IgD-negative memory B cell (primary cell): ENCODE measurements at regions not wholly inside any gene's neighbourhood (a gene's known extent, or its start where the extent isn't known, plus 50 kb on each side); places are given as distances from the start of the nearest gene placed in this dataset.
"Not testable (repeated sequence)": the region's sequence is repeated elsewhere in the genome, so short reads cannot be mapped to it uniquely, and the experiment has no call there.

Source experiments
- H3K27ac Mint-ChIP-seq, 3 donors: one replicate each; pipeline ENCODE4 v1.8.0; 2020 to 2022; ENCODE audit warnings: mild to moderate bottlenecking in 3 of 3, mixed read lengths in 3 of 3, moderate library complexity in 1 of 3
- H3K27me3 Mint-ChIP-seq: one replicate; pipeline ENCODE4 v1.8.0; 2021; ENCODE audit warnings: mixed read lengths
- H3K36me3 Mint-ChIP-seq: one replicate; pipeline ENCODE4 v1.8.0; 2020; ENCODE audit warnings: mild to moderate bottlenecking, mixed read lengths
- H3K4me1 Mint-ChIP-seq, 3 donors: one replicate each; pipeline ENCODE4 v1.8.0; 2020 to 2022; ENCODE audit warnings: mixed read lengths in 3 of 3, mild to moderate bottlenecking in 1 of 3
- H3K4me3 Mint-ChIP-seq, 4 donors: one replicate each; pipeline ENCODE4 v1.8.0; 2020 to 2022; ENCODE audit warnings: mild to moderate bottlenecking in 4 of 4, mixed read lengths in 4 of 4, moderate library complexity in 3 of 4
- H3K9me3 Mint-ChIP-seq, 3 donors: one replicate each; pipeline ENCODE4 v1.8.0; 2020 to 2021; ENCODE audit warnings: mixed read lengths in 3 of 3, mild to moderate bottlenecking in 1 of 3

GRCh38 chr3:20984594-20985205, 766.3 kb downstream of the ZNF385D start:
- no peaks in the 10 kb centered on the region for H3K4me1 Mint-ChIP-seq
- peaks cover 2% of the 10 kb centered on the region for H3K36me3 Mint-ChIP-seq
- no peak overlapping the region for H3K27ac Mint-ChIP-seq
- no peaks in the 10 kb centered on the region for H3K27me3 Mint-ChIP-seq
- no peak overlapping the region for H3K4me3 Mint-ChIP-seq
- H3K9me3 Mint-ChIP-seq: peaks cover 0 to 1% (median 1%) of the 10 kb centered on the region in 3 donors

DNA sequence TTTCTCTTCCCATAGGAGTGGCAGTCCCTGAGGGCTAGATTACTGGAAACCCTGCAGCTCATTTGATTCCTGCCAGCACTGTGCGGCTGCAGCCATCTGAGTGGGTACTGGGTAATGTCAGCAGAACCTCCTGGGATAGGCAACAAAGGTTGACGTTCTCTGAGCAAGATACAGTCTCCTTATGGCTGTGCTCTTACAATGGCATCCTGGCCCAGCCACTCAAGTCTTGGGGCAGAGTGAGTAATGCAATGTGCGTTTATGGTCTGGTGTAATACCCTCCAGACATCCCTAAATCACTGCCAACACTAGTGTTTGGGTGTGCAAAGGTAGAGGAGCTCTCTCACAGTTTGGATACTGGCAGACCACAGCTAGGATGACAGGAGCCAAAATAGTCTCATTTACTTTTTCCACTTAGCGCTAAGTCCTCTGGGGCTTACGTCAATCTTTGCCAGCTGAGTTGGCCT, 775.8 kb downstream of the ZNF385D start:
- H3K36me3 Mint-ChIP-seq: peaks cover under 1% of the 10 kb centered on the region
- no peaks in the 10 kb centered on the region for H3K4me1 Mint-ChIP-seq
- no peak overlapping the region for H3K4me3 Mint-ChIP-seq
- no peak overlapping the region for H3K27ac Mint-ChIP-seq
- H3K27me3 Mint-ChIP-seq: no peaks in the 10 kb centered on the region
- peaks cover 0 to 6% (median 4%) of the 10 kb centered on the region in 3 donors for H3K9me3 Mint-ChIP-seq

DNA sequence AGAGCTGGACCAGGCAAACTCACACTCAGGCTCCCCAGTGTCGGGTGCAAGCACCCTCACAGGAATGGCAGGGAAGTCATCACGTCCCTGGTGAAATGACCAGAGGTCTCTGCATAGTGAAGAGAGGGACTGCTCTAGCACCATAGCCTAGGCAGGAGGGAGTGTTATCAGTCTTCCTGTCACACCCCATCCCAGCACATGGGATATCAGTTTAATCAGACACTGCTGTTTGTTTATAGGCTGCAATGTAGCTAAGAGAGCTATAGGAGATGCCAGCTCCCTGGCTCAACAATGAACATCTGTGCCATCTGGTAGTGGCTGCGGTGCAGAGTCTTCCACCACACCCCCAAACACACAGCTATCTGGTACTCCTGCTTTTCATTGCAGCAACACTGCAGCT, 776.6 kb downstream of the ZNF385D start:
- no peaks in the 10 kb centered on the region for H3K36me3 Mint-ChIP-seq
- H3K4me1 Mint-ChIP-seq: no peaks in the 10 kb centered on the region
- H3K4me3 Mint-ChIP-seq: no peak overlapping the region
- no peaks in the 10 kb centered on the region for H3K27me3 Mint-ChIP-seq
- no peak overlapping the region for H3K27ac Mint-ChIP-seq
- peaks cover 0 to 8% (median 6%) of the 10 kb centered on the region in 3 donors for H3K9me3 Mint-ChIP-seq

DNA sequence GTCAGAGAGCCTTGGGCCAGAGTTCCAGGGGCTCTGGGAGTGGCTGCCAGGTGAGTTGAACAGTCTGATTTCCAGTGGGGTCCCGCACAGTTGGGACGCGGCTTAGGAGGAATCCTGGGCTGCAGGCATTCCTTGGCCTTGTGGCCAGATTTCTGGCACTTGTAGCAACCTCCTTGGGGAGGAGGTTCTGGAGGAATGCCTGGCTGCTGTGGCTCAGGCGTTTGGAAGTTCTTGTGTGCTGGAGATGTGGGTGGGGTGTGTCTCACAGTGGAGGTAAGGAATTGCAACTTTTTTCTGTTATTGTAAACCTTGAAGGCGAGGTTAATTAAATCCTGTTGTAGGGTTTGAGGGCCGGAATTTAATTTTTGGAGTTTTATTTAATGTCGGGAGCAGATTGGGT, 780.2 kb downstream of the ZNF385D start:
- not testable (repeated sequence) for H3K27ac Mint-ChIP-seq, H3K9me3 Mint-ChIP-seq, H3K4me1 Mint-ChIP-seq, H3K36me3 Mint-ChIP-seq, H3K27me3 Mint-ChIP-seq, H3K4me3 Mint-ChIP-seq

GRCh38 chr3:20967485-20967884, 781.5 kb upstream of the SGO1 start:
- not testable (repeated sequence) for H3K36me3 Mint-ChIP-seq, H3K27me3 Mint-ChIP-seq, H3K4me3 Mint-ChIP-seq, H3K27ac Mint-ChIP-seq, H3K4me1 Mint-ChIP-seq
- H3K9me3 Mint-ChIP-seq: peaks cover 0 to 13% (median 8%) of the 10 kb centered on the region in 3 donors

DNA sequence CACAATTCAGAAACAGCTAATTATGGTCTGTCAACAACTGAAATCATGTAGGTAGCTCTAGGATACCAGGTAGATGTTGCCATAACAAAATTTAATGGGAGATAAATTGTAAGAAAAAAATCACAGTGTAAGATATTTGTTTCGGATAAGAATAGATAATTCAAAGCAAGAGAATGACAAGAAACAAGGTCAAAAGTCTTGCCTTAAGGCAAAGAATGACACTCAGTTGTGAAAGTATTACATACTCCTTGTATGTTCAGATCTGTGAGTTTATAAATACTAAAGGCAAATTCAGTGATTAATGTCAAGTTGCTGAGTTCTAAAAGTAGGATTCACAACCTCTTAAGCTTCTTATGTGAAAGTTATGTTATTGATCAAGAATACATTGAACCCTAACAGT, 772.2 kb upstream of the SGO1 start:
- Mint-ChIP-seq H3K4me3 (no peak overlapping the region), H3K36me3 (no peaks in the 10 kb centered on the region), H3K27ac (no peak overlapping the region), H3K27me3 (no peaks in the 10 kb centered on the region), H3K4me1 (no peaks in the 10 kb centered on the region), H3K9me3 (peaks cover 0 to 6% (median 4%) of the 10 kb centered on the region in 3 donors)

DNA sequence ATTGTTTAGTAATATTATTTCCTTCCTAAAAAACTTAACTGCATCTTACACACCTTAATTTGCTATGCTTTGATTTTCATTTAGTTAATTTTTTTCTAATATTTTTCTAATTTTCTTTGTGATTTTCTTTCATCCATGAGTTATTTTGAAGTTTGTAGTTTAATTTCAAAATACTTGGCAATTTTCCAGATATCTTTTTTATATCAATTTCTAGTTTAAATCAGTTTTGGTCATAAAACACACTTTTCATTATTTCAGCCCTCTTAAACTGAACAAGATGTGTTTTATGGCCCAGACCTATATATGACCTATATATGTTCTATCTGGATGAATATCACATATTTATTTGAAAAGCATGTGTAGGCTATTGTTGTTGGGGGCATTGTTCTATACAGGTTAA, 759.9 kb upstream of the SGO1 start:
- no peaks in the 10 kb centered on the region for H3K36me3 Mint-ChIP-seq
- H3K4me1 Mint-ChIP-seq: no peaks in the 10 kb centered on the region
- H3K27me3 Mint-ChIP-seq: no peaks in the 10 kb centered on the region
- H3K4me3 Mint-ChIP-seq: no peak overlapping the region
- peaks cover 0 to 2% (median 2%) of the 10 kb centered on the region in 3 donors for H3K9me3 Mint-ChIP-seq
- no peak overlapping the region for H3K27ac Mint-ChIP-seq

GRCh38 chr3:20935791-20936190, 749.8 kb upstream of the SGO1 start:
- no peak overlapping the region for H3K4me3 Mint-ChIP-seq
- H3K27me3 Mint-ChIP-seq: no peaks in the 10 kb centered on the region
- no peaks in the 10 kb centered on the region for H3K4me1 Mint-ChIP-seq
- H3K9me3 Mint-ChIP-seq: peaks cover 2 to 3% (median 2%) of the 10 kb centered on the region in 3 donors
- H3K36me3 Mint-ChIP-seq: no peaks in the 10 kb centered on the region
- H3K27ac Mint-ChIP-seq: no peak overlapping the region

GRCh38 chr3:20931834-20932233, 745.8 kb upstream of the SGO1 start:
- H3K4me3 Mint-ChIP-seq: no peak overlapping the region
- H3K36me3 Mint-ChIP-seq: no peaks in the 10 kb centered on the region
- H3K4me1 Mint-ChIP-seq: no peaks in the 10 kb centered on the region
- H3K27me3 Mint-ChIP-seq: no peaks in the 10 kb centered on the region
- H3K9me3 Mint-ChIP-seq: peaks cover 0 to 7% (median 3%) of the 10 kb centered on the region in 3 donors
- H3K27ac Mint-ChIP-seq: no peak overlapping the region

- no peak overlapping the region for H3K27ac Mint-ChIP-seq
- H3K36me3 Mint-ChIP-seq: no peaks in the 10 kb centered on the region
- no peaks in the 10 kb centered on the region for H3K27me3 Mint-ChIP-seq
- no peaks in the 10 kb centered on the region for H3K4me1 Mint-ChIP-seq
- no peak overlapping the region for H3K4me3 Mint-ChIP-seq
- peaks cover 0 to 7% (median 5%) of the 10 kb centered on the region in 3 donors for H3K9me3 Mint-ChIP-seq
These were observed 744.0 kb upstream of the SGO1 start for GRCh38 chr3:20930034-20930433.

DNA sequence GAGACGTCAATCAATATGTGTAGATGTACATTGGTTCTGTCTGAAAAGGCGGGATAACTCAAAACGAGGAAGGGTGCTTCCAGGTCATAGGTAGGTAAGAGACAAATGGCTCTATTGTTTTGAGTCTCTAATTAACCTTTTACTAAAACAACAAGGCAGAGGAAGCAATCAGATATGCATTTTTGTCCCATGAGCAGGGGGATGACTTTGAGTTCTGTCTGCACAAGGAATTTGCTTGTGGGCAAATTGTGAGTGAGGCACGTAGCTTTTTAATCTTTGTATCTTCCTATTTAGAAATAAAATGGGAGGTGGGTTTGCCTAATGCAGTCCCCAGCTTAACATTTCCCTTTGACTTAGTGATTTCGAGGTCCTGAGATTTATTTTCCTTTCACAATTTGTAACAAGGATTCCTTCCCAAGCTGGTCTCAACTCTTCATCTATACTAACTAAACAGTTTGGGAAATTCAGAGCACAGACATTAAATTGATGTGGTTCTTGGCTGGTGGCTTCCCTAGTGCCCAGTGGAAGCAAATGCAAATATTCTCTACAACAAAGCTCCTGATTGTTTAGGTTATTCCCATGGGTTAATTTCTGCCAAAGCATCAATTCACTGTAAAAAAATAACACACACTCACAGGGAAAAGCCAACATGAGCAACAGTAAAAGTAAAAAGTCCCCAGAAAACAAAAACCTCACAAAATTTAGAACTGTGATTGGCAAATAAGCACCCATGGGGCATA, 738.8 kb upstream of the SGO1 start:
- no peak overlapping the region for H3K27ac Mint-ChIP-seq
- H3K36me3 Mint-ChIP-seq: no peaks in the 10 kb centered on the region
- no peaks in the 10 kb centered on the region for H3K27me3 Mint-ChIP-seq
- no peak overlapping the region for H3K4me3 Mint-ChIP-seq
- H3K9me3 Mint-ChIP-seq: peaks cover 0 to 21% (median 17%) of the 10 kb centered on the region in 3 donors
- H3K4me1 Mint-ChIP-seq: no peaks in the 10 kb centered on the region

GRCh38 chr3:20921112-20921511, 735.1 kb upstream of the SGO1 start:
- not testable (repeated sequence) for H3K4me3 Mint-ChIP-seq, H3K27ac Mint-ChIP-seq, H3K4me1 Mint-ChIP-seq, H3K27me3 Mint-ChIP-seq, H3K36me3 Mint-ChIP-seq
- H3K9me3 Mint-ChIP-seq: peaks cover 6 to 34% (median 15%) of the 10 kb centered on the region in 3 donors

DNA sequence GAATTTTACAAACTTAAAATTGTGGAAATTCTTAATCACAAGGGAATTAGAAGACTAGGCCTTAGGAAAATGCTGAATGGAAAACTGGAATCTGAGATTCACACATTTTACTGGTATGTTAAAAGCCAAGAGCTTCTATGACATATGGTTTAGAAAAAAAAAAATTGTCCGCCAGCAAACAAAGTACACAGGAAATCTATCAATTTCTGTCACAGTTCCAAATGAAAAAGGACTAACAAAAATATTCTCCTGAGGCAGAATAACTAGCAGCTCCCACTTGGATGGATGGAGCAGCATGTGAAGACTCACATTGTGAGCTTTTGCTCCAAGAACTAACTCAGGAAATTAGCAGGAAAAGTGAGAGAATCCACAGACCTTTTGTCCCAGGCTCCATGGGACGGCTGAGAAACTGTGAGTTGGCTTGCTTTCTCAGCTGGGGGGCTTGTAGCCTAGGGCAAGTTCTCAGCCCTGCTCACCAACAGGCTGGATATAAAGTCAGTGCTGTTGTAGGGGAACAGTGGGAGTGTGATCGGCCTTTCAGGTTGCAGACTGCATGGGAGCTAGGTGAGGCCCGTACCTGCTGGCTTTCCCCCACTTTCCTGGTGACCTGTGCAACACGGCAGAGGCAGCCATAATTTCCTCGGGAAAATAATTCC, 731.1 kb upstream of the SGO1 start:
- H3K9me3 Mint-ChIP-seq: peaks cover 6 to 27% (median 6%) of the 10 kb centered on the region in 3 donors
- H3K27ac Mint-ChIP-seq: no peak overlapping the region
- H3K36me3 Mint-ChIP-seq: no peaks in the 10 kb centered on the region
- H3K4me1 Mint-ChIP-seq: no peaks in the 10 kb centered on the region
- no peak overlapping the region for H3K4me3 Mint-ChIP-seq
- no peaks in the 10 kb centered on the region for H3K27me3 Mint-ChIP-seq

- Mint-ChIP-seq H3K27me3 (no peaks in the 10 kb centered on the region), H3K27ac (no peak overlapping the region), H3K9me3 (peaks cover 0 to 12% (median 6%) of the 10 kb centered on the region in 3 donors), H3K4me3 (no peak overlapping the region), H3K4me1 (no peaks in the 10 kb centered on the region), H3K36me3 (no peaks in the 10 kb centered on the region)
These were observed 728.3 kb upstream of the SGO1 start for GRCh38 chr3:20914310-20914709.

DNA sequence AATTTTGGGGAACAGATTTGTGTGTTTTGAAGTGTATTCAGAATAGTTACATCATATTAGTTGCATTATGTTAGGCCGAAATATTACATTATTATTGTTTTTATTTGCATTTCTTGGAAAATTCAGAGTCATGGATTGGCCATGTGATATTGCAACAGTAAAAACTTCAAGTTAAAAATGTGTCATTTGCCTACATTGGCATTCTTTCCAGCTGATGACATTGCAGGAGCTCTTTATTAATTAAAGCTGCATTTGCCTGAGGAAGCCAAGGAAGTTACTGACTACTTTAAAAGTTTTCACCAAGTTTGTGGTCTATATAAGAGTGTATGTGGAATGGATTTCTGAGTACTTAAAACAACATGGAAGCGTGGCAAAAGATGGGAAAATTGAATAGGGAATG, 726.4 kb upstream of the SGO1 start:
- no peaks in the 10 kb centered on the region for H3K9me3 Mint-ChIP-seq
- H3K4me3 Mint-ChIP-seq: no peak overlapping the region
- no peaks in the 10 kb centered on the region for H3K27me3 Mint-ChIP-seq
- no peaks in the 10 kb centered on the region for H3K36me3 Mint-ChIP-seq
- H3K4me1 Mint-ChIP-seq: no peaks in the 10 kb centered on the region
- H3K27ac Mint-ChIP-seq: no peak overlapping the region

GRCh38 chr3:20909511-20909910, 723.5 kb upstream of the SGO1 start:
- Mint-ChIP-seq H3K4me3 (no peak overlapping the region), H3K4me1 (no peaks in the 10 kb centered on the region), H3K36me3 (no peaks in the 10 kb centered on the region), H3K27me3 (no peaks in the 10 kb centered on the region), H3K9me3 (no peaks in the 10 kb centered on the region), H3K27ac (no peak overlapping the region)
